Sigmoid colon (tissue), 6 donors: ENCODE measurements at regions not wholly inside any gene's neighbourhood (a gene's known extent, or its start where the extent isn't known, plus 50 kb on each side); places are given as distances from the start of the nearest gene placed in this dataset.

Experiments
- DNase-seq: peaks from one replicate; pipeline ENCODE4 v3.0.0-alpha.2; 2019
- H3K27ac ChIP-seq, 4 donors: fragments of 200-600 bp; sonication (generic); one replicate each; pipeline ENCODE4 v1.5.1; 2016 to 2019; ENCODE audit warnings: mild to moderate bottlenecking in 1 of 4
- H3K27me3 ChIP-seq, 3 donors: fragments of 200-600 bp; sonication (generic); one replicate each; pipeline ENCODE4 v1.5.1; 2019; ENCODE audit warnings: mild to moderate bottlenecking in 1 of 3
- H3K36me3 ChIP-seq, 4 donors: fragments of 200-600 bp; sonication (generic); one replicate each; pipeline ENCODE4 v1.5.1; 2016 to 2019
- H3K4me1 ChIP-seq, 4 donors: fragments of 200-600 bp; sonication (generic); one replicate each; pipeline ENCODE4 v1.5.1; 2017 to 2019
- H3K4me3 ChIP-seq, 4 donors: fragments of 200-600 bp; sonication (generic); one replicate each; pipeline ENCODE4 v1.5.1; 2017 to 2019; ENCODE audit warnings: mild to moderate bottlenecking in 2 of 4, moderate library complexity in 1 of 4
- H3K9me3 ChIP-seq, 4 donors: fragments of 200-600 bp in 3 of 4; sonication (generic) in 3 of 4; one replicate each; pipeline versions ENCODE4 v1.5.1 to v1.6.1; 2013 to 2019
- EP300 ChIP-seq, 4 donors: sonication (generic); formaldehyde crosslinking; IDR thresholded peaks; one replicate each; pipeline ENCODE4 v1.6.1; 2017; ENCODE audit warnings: antibody characterized with exemption in 4 of 4
- POLR2A ChIP-seq, 2 donors: fragments of 450-650 bp; IDR thresholded peaks; one replicate each; pipeline ENCODE4 v1.6.1; 2016; ENCODE audit warnings: antibody characterized with exemption in 2 of 2, mild to moderate bottlenecking in 2 of 2, moderate library complexity in 2 of 2
- POLR2AphosphoS5 ChIP-seq, 4 donors: sonication (generic); formaldehyde crosslinking; IDR thresholded peaks; one replicate each; pipeline ENCODE4 v1.6.1; 2017; ENCODE audit warnings: antibody characterized with exemption in 4 of 4
- WGBS, 2 donors: extraction: QIAGEN DNeasy Blood & Tissue Kit; methylation state at CpG; one replicate each; pipeline ENCODE4 v1.1.7; 2013; 5-methylcytosine and 5-hydroxymethylcytosine counted together
- intact Hi-C: fragments of 100-400 bp; cut with DNase I; formaldehyde crosslinking; loops from one replicate; pipeline ENCODE4 v1.15.1; 2023
- TF ChIP-seq, protein P1 (sequence below), 4 experiments: fragments of 450-650 bp in 3 of 4; fragments of 200-600 bp in 1 of 4; IDR thresholded peaks; one replicate each; pipeline ENCODE4 v1.5.1; 2016 to 2019; ENCODE audit warnings: antibody characterized with exemption in 4 of 4, mild to moderate bottlenecking in 3 of 4, moderate library complexity in 2 of 4
- donor health status: healthy with polysubstance abuse.
- donor health status: healthy.

DNA sequence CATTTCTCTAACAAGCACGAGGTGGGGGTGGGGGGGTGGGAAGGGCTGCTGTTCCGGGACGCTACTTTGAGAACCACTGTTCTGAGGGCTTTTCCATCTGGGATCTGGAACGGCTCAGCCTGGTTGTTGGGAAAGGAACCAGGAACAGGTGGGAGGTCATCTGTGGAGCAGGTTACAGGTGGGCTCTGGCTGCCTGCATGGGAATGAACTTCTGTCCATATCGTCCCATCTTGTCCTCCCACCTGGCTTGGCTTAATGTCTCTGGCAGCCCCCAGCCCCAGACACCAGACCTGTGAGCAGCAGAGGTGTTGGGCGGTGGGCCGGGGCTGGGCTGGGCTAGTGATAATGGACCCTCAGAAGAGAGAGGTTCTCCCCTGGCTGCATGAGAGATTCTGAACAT lies 69.4 kb upstream of the TARDBP start:
- H3K9me3 ChIP-seq = no peaks in the 10 kb centered on the region
- H3K4me1 ChIP-seq = peaks cover 0 to 30% (median 17%) of the 10 kb centered on the region in 4 donors
- intact Hi-C loops = loop anchor here (5.0 kb wide), 1 partner anchor 431 kb away; no protein-coding TSS in a partner anchor
- 48 to 65% methylated on average over 7 of the region's 7 CpGs for WGBS, 2 donors
- DNase-seq = no peak
- peaks cover 0 to 4% (median 0%) of the 10 kb centered on the region in 3 donors for H3K27me3 ChIP-seq
- no peak overlapping the region for H3K27ac ChIP-seq
- TF ChIP-seq EP300 (IDR thresholded peaks at IDR 0.05) = no peak
- TF ChIP-seq POLR2A (IDR thresholded peaks at IDR 0.05) = no peak
- TF ChIP-seq, protein P1, sequence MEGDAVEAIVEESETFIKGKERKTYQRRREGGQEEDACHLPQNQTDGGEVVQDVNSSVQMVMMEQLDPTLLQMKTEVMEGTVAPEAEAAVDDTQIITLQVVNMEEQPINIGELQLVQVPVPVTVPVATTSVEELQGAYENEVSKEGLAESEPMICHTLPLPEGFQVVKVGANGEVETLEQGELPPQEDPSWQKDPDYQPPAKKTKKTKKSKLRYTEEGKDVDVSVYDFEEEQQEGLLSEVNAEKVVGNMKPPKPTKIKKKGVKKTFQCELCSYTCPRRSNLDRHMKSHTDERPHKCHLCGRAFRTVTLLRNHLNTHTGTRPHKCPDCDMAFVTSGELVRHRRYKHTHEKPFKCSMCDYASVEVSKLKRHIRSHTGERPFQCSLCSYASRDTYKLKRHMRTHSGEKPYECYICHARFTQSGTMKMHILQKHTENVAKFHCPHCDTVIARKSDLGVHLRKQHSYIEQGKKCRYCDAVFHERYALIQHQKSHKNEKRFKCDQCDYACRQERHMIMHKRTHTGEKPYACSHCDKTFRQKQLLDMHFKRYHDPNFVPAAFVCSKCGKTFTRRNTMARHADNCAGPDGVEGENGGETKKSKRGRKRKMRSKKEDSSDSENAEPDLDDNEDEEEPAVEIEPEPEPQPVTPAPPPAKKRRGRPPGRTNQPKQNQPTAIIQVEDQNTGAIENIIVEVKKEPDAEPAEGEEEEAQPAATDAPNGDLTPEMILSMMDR (IDR thresholded peaks at IDR 0.05) = no peak
- no peak for TF ChIP-seq POLR2AphosphoS5 (IDR thresholded peaks at IDR 0.05)
- no peak overlapping the region for H3K4me3 ChIP-seq
- H3K36me3 ChIP-seq = no peaks in the 10 kb centered on the region

DNA sequence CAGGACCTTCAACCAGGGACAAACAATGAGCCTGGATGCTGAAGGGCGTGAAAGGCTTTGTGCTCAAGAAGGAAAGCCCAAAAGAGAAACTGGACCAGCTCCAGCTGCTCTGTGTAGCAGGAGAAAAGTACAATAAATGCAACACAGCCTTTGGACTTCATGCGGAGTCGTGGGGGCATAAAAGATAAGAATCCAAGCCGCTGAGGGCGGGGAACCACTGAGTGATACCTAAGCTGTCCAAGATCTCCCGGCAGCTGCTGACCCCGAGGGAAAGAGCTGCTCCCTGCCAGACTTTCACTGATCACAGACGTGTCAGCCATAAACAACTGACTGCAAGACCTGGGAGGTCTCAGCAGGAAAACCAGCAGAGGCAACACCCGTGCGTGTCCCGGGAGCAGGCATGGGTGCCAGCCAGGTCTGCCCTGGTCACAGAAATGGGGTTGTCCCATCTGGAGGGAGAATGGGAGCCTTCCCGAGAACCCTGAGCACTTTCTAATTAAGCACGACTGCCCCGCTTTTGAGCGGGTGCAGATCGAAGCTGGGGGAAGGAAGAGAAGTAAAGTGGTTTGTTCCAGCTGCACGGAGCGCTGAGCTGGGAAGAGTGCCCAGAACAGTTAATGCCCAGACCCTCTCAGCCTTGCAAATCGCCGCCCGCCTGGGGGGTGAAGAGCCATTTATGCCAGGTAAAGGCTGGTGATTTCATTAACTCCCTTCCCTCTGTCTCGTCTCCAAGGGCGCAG lies 68.3 kb upstream of the TARDBP start:
- Histone ChIP-seq H3K4me3 (peak overlapping the region; percentile 4 to 47 (median 36)), H3K36me3 (no peaks in the 10 kb centered on the region), H3K4me1 (peaks cover 0 to 30% (median 17%) of the 10 kb centered on the region in 4 donors), H3K9me3 (no peaks in the 10 kb centered on the region), H3K27me3 (peaks cover 0 to 4% (median 0%) of the 10 kb centered on the region in 3 donors), H3K27ac (peak overlapping the region in 3 of 4 donors; percentile 13 to 28 (median 25))
- no peak for DNase-seq
- intact Hi-C loops = loop anchor here (5.0 kb wide), 1 partner anchor 432 kb away; no protein-coding TSS in a partner anchor
- 2 to 9% methylated on average over 23 of the region's 23 CpGs for WGBS, 2 donors
- TF ChIP-seq EP300 (IDR thresholded peaks at IDR 0.05) (no peak), POLR2A (IDR thresholded peaks at IDR 0.05) (no peak), POLR2AphosphoS5 (IDR thresholded peaks at IDR 0.05) (no peak)
- TF ChIP-seq, protein P1 (IDR thresholded peaks at IDR 0.05) = no peak

DNA sequence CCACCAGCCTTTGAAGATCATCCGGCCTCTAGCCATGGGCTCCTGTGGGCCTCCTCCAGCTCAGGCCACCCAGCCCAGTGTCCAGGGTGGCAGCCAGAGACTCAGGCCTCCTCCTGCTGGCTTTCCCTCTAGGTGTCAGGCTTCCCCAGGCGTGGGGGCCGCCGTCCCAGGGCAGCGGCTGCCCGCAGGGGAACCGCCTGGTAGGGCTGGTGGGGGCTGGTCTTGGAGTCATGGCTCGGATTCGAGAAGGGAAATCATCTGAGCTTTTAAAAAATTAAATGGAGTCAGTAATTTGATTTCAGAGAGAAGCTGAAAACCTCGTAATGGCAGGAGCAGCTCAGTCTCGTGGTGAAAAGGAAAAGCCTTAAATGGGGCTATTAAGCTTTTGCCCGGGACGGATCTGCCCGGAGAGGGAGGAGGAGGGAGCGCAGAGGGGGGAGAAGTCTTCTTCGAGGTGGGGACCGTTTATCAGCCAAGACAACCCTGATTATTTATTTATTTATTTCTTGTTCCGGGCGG lies 66.4 kb upstream of the TARDBP start:
- Histone ChIP-seq H3K27me3 (peaks cover 0 to 4% (median 0%) of the 10 kb centered on the region in 3 donors), H3K9me3 (no peaks in the 10 kb centered on the region), H3K4me1 (peaks cover 0 to 22% (median 14%) of the 10 kb centered on the region in 4 donors), H3K4me3 (no peak overlapping the region), H3K36me3 (no peaks in the 10 kb centered on the region), H3K27ac (no peak overlapping the region)
- no peak for DNase-seq
- TF ChIP-seq EP300 (IDR thresholded peaks at IDR 0.05) (no peak), POLR2AphosphoS5 (IDR thresholded peaks at IDR 0.05) (no peak), POLR2A (IDR thresholded peaks at IDR 0.05) (no peak)
- TF ChIP-seq, protein P1 (IDR thresholded peaks at IDR 0.05) = no peak
- intact Hi-C loops = no loop called here
- 77 to 88% methylated on average over 19 of the region's 19 CpGs for WGBS, 2 donors

DNA sequence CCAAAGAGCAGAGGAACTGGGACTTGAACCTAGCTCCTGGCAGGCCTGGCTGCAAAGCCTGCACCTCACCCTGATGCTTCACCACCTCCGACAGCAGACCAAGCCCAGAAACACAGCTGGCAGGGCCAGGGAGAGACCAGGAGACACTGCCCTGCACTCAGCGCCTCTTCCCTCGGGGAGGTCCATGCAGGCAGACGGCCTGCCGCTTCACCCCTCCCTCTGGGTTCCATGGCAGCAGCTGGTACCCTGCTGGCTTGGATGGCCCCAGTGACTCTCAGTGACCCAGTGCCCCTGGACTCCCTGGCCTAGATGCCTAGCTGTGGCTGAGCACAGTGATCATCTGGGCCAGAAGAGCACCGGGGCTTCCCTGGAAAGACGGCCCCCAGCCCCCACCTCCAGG lies 65.3 kb upstream of the TARDBP start:
- Histone ChIP-seq H3K36me3 (no peaks in the 10 kb centered on the region), H3K4me3 (no peak overlapping the region), H3K4me1 (peaks cover 0 to 15% (median 7%) of the 10 kb centered on the region in 4 donors), H3K9me3 (no peaks in the 10 kb centered on the region), H3K27ac (no peak overlapping the region), H3K27me3 (peaks cover 0 to under 1% (median 0%) of the 10 kb centered on the region in 3 donors)
- intact Hi-C loops = no loop called here
- no peak for TF ChIP-seq EP300 (IDR thresholded peaks at IDR 0.05)
- TF ChIP-seq POLR2A (IDR thresholded peaks at IDR 0.05) = no peak
- WGBS, 2 donors = 93 to 96% methylated on average over 7 of the region's 7 CpGs
- DNase-seq = no peak

DNA sequence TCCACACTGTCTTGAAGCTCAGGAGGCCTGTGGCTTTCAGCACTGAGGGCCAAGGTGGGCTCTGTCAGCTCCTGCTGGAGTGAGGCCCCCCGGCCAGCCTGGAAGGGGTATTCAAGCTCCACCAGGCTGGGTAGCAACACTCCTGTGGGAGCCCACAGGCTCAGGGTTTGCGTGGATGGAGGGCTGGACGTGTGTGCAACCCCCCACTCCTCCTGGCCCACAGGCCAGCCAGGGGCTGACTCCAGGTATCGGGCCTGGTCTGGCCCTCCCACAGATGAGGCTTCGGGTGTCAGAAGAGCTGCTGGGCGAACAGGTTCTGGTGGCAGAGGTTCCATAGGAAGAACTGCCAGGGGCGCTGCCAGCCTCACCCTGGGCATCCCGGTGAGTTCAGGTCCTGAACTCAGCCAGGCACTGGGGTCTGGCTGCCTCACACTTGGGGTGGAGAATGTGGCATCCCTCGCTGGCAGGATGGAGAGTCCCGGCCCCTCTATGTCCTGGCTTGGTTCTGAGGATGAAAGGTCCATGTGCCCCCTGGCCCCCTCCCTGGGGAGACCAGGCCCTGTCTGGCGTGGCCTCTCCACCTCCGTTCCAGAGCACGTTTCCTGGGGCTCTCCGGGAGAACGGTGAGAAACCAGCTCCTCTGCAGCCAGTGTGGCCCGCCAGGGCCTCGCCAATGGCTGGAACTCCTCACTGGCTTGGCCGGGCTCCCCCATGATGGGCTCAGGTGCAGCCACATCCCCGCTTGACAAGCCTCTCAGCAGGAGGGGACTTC lies 64.6 kb upstream of the TARDBP start:
- H3K4me1 ChIP-seq = peaks cover 0 to 13% (median 5%) of the 10 kb centered on the region in 4 donors
- H3K9me3 ChIP-seq = no peaks in the 10 kb centered on the region
- 93 to 94% methylated on average over 19 of the region's 19 CpGs for WGBS, 2 donors
- no peaks in the 10 kb centered on the region for H3K36me3 ChIP-seq
- intact Hi-C loops = no loop called here
- no peak for TF ChIP-seq POLR2A (IDR thresholded peaks at IDR 0.05)
- TF ChIP-seq EP300 (IDR thresholded peaks at IDR 0.05) = no peak
- TF ChIP-seq, protein P1 (IDR thresholded peaks at IDR 0.05) = no peak
- no peak for TF ChIP-seq POLR2AphosphoS5 (IDR thresholded peaks at IDR 0.05)
- no peaks in the 10 kb centered on the region for H3K27me3 ChIP-seq
- DNase-seq = no peak
- H3K4me3 ChIP-seq = no peak overlapping the region
- no peak overlapping the region for H3K27ac ChIP-seq
